HG03103 (cell line): ENCODE measurements at regions not wholly inside any gene's neighbourhood (a gene's known extent, or its start where the extent isn't known, plus 50 kb on each side); places are given as distances from the start of the nearest gene placed in this dataset.

Experiments used
- ATAC-seq: cut with Tn5 transposase; IDR thresholded peaks from one replicate; pipeline ENCODE4 v1.9.1; 2021; ENCODE audit warnings: low read depth; ENCODE audit not compliant: unreplicated experiment

DNA sequence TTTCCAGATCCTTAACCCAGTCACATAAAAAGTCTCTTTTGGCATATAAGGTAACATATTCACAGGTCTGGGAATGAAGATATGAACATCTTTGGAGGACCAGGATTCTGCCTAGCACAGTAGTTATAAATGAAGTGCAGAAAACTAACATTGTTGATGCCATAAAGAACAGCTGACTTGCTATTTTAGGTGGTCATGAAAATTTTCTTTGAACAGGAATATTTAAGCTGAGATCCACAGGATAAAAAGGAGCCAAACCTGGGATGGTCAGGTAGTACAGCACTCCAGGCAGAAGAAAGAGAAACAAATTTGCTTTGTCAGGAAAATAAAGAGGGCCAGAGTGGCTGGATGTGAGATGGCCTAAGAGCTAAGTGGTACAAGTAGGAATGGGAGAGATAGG is 80.0 kb downstream of the CENPW start:
- ATAC-seq, result no peak

DNA sequence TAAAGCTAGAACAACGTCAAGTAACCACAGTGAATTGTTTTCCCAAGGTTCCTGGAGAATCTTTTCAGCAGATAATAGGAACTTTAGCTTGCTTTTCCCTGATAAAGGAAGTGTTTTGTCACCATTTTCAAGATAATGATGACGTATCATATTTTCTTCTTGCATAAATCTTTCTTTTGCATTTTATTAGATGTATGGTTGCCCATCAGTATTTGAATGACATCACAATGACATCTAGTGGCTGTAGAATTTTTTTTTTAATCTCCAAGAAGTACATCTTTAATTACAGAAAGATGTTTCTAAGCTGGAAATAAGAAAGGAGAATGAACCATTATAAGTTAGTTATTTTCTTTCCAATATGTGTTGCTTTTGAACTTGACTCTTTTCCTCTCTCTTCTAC is 83.0 kb downstream of the CENPW start:
- no peak for ATAC-seq

DNA sequence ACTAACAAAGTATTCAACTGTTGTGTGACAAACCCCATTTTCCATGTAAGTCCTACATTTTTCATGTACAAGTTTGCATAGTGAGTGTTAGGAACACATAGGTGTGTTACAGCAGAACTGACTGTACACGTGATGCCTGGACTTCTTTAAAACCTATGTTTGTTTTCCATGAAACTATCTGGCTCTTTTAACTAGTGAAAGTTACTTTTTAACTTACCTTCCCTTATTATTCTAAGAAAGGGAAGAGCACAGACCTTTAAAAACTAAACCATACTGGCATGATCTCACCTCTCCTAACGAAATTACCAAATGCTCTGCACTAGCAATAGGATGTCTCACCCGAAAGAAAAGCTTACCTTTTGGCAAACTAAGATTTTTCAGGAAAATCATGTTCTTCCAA is 87.8 kb downstream of the CENPW start:
- no peak for ATAC-seq

DNA sequence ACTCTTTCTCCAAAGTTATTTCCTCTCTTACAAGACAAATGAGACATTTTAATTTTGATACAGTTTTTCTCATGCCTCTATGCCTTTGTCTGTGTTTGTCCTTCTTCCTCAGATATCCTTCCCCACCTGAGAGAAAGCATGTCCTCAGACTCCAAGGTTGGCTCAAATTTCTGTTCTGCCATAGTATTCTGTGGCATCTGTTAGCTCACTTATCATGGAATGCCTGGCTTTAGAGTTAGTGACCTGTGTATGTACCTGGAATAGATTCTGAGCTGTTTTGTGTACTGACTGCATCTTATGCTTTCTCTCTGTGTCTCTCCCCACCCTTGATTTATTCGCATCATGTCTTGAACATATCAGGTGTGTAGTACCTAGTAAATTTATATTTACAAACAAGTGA is 90.0 kb downstream of the CENPW start:
- ATAC-seq, result no peak

DNA sequence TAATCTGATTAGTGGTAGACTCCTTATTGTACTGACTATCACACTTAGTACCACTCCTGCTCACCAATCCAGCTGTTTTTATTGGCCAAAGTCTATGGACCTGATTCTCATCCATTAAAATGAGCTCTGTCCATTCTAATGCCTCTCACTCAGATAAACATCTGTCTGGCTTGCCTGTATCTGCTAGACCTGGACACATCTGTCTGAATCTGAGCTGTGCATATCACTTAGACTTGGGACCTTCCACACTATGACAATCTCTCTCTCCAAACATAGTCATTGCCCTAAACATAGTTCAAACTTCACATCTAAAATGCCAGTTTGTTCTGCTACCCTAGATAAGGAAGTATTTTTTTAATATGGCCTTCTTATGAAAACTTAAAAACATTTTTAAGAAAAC is 92.6 kb downstream of the CENPW start:
- no peak for ATAC-seq

DNA sequence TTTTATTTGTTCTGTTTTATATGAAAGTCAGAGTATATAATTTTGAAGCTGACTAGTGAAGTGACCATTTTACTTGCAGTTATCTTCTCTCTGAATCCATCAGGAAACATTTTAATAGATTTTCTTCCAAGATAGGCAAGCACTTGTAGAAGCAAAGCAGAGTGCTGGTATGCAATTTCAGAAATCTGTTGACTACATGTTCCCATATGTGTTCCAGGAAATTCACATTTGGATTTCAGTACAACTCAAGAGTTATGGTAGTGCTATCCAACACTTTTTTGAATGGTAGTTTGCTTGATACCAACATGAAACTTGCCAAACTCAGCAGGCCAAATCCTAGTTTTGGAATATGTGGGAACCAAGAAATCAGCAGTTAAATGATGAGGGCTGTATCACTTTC is 94.0 kb downstream of the CENPW start:
- no peak for ATAC-seq

DNA sequence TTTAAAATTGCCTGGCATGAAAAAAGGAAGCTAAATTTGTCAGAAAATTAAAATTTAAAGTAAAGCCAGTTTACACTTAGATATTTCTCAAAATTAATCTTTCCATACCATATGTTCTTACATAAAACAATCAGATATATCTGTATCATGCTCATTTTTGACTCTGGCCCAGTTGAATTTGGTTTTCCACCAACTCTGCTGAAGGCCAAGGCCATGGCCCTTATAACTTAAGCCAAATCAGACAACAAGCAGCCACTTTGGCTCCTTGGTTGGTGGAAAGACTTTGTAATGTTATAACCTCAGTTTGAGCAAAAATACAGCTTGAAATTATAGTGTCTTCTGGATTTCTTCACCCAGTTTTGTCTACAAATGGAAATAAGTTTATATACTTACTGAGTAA is 97.3 kb downstream of the CENPW start:
- no peak for ATAC-seq

DNA sequence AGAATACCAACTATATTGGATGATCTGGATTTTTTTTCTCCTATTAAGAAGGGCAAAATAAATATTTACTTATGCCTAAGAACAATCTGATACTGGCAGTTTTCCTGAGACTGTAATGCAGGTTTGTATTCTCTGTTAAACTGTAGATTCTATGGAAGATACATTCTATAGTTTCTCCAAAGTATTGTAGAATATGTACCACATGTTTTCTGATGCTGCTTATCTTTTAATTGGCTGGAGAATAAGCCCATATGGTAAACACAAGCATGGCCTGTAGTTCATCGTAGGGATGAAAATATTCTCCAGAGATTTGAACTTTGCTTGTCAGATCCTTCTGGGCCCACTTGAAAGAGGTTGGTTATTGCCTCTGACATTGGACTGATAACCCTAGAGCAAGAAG is 99.1 kb downstream of the CENPW start:
- no peak for ATAC-seq

DNA sequence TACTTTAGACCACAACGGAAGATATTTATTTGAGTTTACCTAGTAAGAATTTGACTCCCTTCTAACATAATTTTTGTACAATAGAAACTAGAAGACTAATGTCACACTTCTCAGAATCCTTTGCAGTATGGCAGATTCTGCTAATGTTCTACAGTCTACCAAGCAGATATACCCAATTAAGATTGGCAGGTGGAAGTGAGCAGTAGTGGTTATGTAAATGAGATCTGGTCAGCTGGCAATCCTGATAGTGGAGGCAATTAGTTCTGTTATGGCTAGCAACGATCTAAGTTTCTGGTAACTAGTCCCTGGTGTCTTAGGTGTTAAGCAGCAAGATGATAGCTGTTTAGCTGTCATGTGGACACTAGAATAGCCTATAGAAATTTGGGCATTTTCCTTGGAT is 101.0 kb downstream of the CENPW start:
- ATAC-seq, result no peak

DNA sequence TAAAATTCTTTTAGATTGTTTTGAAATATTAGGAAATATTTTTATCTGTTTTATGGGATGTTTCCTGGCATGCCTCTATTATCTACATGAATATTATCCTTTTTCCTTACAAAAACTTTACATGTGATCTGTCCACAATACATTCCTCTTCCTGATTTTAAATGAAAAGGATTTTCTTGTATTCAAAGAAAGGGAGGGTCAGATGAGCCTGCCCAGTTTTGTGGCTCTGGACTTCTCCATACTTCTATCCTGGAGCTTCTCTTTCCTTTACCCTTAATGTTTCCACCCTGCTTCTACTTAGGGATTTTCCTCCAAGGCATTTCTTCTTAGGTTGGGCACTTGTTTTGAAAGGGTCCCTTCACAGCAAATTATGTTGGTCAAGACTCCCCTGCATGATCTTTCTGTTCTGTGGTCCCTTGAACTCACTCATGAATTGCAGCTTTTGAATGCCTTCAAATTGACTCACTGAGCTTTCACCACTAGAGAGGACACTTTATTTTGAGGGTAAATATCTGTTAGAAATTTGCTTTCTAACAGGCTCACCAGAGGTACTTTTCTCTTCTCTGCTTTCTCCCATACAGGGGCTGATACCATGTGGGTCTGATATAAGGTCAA is 104.9 kb downstream of the CENPW start:
- no peak for ATAC-seq

DNA sequence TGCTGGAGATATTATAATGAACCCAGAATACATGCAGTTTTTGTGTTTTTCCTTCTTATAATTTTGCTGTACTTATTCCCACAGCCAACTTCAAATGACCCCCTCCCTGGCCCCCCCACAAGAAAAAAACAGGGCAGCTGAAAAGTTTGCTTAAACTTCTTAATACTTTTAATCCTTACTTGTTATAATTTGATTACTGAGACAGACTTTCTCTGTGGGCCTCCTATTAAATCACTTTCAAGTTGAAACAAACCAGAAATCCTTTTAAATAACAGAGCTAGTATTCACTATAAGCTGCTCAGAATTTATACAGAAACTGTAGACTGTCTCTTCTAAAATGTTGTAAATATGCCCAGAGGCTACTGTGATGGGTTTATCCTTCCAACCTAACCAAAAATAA is 106.3 kb downstream of the CENPW start:
- ATAC-seq, result no peak

DNA sequence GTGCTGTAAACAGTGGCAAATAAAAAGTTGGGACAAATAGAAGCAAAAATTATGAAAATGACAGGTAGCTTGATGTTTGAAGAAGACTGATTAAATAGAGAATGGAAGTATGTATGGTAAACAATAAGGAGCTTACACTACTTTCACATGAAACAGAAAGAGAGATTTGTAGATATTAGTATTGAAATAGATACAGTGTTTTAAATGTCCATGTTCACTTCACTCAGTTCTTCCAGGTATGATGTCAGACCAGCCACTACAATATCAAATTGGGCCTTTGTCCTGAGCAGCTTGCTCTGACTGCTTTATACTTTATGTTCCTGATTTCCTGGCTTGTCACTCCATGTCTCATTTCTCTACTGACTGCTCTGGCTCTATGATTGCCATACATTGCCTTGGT is 107.5 kb downstream of the CENPW start:
- ATAC-seq, result no peak

DNA sequence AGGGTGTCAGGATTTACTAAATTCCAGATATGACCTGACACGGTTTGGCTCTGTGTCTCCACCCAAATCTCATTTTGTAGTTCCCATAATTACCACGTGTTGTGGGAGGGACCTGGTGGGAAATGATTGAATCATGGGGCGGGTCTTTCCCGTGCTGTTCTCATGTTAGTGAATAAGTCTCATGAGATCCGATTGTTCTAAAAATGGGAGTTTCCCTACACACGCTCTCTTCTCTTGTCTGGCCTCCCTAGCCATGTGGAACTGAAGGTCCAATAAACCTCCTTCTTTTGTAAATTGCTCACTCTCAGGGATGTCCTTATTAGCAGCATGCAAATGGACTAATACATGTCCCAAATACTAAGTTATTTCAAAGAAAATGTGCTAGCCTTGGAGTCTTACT is 121.1 kb downstream of the CENPW start:
- ATAC-seq, result no peak

DNA sequence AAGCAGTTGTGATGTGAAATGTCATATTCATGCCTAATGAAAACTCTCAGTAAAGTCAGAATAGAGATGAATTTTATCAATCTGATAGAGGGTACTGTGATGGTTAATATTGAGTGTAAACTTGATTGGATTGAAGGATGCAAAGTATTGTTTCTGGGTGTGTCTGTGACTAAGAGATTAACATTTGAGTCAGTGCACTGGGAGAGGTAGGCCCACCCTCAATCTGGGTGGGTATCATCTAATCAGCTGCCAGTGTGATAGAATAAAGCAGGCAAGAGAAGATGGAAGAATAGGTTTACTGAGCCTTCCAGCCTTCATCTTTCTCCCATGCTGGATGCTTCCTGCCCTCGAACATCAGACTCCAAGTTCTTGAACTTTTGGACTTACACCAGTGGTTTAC is 124.3 kb downstream of the CENPW start:
- ATAC-seq, result no peak

DNA sequence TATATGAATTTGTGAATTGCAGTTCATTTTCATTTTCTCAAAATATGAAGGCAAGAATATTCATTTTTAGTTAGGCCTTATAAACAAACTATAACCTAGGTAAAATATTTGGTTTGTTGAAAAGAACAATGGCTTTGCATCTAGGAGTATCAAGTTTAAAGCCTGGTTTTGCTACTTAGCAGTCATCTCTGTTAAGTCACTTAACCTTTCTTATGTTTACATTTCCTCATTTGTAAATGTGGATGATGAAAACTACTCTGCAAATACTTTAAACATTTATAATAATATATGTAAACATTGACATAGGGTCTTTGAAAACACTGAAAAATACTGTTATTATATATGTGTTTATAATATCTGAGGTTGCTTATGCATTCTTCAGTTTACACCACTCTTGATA is 135.5 kb downstream of the CENPW start:
- no peak for ATAC-seq

DNA sequence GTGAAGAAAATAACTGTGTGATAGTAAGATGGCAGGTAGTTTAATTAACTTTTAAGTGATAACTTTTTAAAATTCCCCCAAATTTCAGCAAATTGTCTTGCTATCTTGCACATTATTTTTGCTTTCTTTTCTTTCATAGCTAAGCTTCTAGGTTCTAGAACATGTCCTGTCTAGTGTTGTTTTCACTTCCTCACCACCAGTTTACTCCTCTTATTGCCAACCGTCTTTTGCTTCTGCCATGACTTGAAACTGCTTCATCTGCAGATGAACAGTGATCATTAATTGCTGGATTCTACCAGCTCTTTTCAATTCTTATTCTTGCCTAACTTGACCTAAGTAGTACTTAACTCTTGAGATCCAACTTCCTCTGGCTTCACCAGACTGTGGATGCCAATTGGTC is 137.8 kb downstream of the CENPW start:
- peak; percentile 77 for ATAC-seq

DNA sequence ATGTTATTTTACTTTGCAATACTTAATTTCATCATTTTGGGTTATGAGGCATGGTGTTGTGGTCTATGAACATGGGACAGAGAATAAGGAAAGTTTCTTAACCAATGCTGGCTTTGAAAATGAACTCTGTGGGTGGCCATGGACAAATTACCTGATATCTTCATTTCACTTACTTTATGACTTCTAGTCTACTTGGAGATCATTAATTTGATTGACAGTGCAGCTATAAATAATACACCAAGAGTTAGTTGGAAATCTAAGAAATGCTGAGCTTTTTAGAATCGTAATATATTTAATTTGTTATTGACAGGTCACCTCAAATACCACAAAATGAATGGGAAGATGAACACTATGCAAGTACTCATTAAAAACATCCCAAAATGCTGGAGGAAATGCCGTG is 140.4 kb downstream of the CENPW start:
- ATAC-seq, result no peak

DNA sequence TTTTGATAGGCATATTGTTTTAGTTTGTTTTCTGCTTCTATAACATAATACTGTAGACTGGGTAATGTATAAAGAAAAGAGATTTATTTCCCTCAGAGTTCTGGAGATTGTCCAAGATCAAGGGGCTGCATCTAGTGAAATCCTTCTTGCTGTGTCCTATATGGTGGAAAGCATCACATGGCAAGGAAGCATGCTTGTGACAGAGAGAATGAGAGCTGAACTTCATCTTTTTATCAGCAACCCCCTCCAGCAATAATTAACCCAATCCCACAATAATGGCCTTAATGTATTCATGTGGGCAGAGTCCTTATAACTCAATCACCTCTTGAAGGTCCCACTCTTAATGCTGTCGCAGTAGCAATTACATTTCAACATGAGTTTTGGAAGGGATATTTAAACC is 141.4 kb downstream of the CENPW start:
- ATAC-seq, result no peak

DNA sequence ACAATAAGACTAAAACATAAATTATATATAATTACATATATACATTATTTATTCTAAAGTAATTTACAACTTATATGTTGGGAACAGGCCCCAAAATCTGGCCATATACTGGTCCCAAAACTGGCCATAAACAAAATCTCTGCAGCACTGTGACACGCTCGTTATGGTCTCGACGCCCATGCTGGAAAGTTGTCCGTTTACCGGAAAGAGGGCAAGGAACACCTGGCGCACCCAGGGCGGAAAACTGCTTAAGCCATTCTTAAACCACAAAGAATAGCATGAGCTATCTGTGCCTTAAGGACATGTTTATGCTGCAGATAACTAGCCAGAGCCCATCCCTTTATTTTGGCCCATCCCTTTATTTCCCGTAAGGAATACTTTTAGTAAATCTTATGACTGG is 164.9 kb downstream of the CENPW start:
- no peak for ATAC-seq

DNA sequence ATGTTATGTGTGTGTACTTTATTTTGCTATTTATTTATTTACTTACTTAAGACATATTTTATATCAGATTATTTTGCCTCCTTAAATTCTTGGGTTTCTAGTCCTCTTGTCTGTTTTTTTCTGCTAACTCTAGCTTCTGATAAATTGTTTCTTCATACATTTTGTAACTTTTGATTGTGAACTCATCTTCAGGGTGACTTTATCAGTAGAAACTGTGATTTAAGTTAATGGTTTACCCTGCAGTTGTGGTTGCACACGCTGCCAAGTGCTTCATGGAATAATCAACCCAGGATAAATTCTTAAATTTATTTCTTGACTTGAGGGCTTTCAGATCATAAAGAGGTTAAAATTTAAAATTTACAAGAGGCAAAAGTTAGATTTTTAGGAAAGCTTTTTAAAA is 173.3 kb downstream of the CENPW start:
- ATAC-seq, result no peak

DNA sequence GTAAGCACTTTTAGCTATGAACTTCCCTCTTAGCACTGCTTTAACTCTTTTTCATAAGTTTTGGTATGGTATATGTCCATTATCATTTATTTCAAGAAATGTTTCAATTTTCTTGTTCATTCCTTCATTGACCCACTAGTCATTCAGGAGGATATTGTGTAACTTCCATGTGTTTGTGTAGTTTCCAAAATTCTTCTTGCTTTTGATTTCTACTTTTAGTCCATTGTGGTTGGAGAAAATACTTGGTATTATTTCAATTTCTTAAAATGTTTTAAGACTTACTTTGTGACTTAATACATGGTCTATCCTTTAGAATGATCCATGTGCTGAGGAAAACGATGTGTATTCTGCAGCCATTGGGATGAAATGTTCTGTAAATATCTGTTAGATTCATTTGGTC is 176.5 kb downstream of the CENPW start:
- ATAC-seq, result no peak

DNA sequence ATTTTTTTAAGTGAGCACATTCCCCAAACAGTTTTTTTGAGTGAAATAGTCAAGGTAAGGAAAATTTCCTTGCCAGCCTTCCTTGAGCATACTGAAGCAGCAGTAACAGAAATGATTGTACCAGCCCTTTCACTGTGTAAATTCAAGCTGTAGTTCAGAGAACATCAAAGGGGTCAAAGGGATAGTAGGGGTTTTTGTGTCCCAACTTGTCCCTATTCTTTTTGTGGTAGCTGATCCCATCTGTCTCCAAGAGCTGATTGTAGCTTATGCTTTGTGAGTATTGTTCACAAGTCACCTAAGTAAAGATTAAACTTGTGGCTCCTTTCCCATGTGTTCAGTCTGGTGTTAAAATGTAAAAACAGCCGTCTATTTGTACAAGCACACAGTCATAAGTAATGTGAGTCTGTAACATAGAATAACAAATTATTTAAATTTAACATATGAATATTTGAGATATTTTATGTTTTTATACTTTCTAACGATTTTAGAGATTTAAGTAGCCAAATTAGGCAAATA is 185.0 kb downstream of the CENPW start:
- no peak for ATAC-seq

DNA sequence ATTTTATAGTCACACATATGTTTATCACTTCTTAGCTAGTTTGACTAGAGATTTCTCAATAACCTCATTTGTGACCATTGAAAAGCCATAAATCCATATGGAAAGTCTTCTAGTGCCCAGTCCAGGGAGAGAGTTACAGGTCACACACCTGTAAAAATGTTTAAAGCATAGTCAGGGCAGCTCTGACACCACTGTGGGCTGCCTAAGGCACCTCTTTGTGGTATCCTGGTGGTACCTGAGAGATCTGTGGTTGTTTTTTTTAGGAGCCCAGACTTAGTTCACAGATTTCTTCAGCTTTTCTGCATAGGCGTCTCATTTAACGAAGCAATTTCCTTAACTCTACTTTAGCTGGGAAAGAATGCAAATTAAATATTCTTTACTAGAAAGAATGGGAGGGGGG is 186.6 kb downstream of the CENPW start:
- no peak for ATAC-seq
